Endothelial cell of umbilical vein (primary cell): ENCODE measurements at regions not wholly inside any gene's neighbourhood (a gene's known extent, or its start where the extent isn't known, plus 50 kb on each side); places are given as distances from the start of the nearest gene placed in this dataset.

Experiments
- BruUV-seq: library from RNA; stranded (reverse); fragments of 400-500 nt; replicated peaks from 2 replicates; lab custom pipeline; 2021; lab: Mats Ljungman, UMichigan
- CTCF ChIA-PET: fragments of 300-600, 350-600 bp; sonication (Branson Sonifier 250); formaldehyde crosslinking; loops from one replicate; lab custom pipeline; 2021; ENCODE audit warnings: antibody characterized with exemption, inconsistent platforms; lab: Charles Lee
- POLR2A ChIA-PET: fragments of 300-600, 350-600 bp; sonication (Branson Sonifier 250); formaldehyde crosslinking; loops from one replicate; lab custom pipeline; 2021; ENCODE audit warnings: antibody characterized with exemption, inconsistent platforms; lab: Charles Lee
- DNase-seq: peaks from one replicate; pipeline ENCODE4 v3.0.0-alpha.2; 2011; ENCODE audit warnings: low read depth, low spot score
- FAIRE-seq: peaks from 2 replicates; lab custom pipeline; 2011; peaks lifted over from hg19 to GRCh38; lab: Jason Lieb, UNC
- H2AFZ ChIP-seq: 2 replicates; pipeline ENCODE4 v1.6.0; 2012; ENCODE audit warnings: low read depth, low read length, control low read depth, inconsistent platforms
- H3K27ac ChIP-seq: 2 replicates; pipeline ENCODE4 v1.5.1; 2011; ENCODE audit warnings: low read depth, mild to moderate bottlenecking, control low read depth, low read length, moderate library complexity; ENCODE audit not compliant: insufficient read depth
- H3K27me3 ChIP-seq, 2 experiments: 2 replicates each; pipeline versions ENCODE4 v1.6.0 to v1.6.1; 2011; ENCODE audit warnings: low read length in 2 of 2, mixed read lengths in 1 of 2; ENCODE audit not compliant: control insufficient read depth in 2 of 2, insufficient read depth in 2 of 2
- H3K36me3 ChIP-seq, 2 experiments: 2 replicates in 1 of 2; 3 replicates in 1 of 2; pipeline ENCODE4 v1.5.1; 2011; ENCODE audit warnings: low read length in 2 of 2, mild to moderate bottlenecking in 1 of 2, moderate library complexity in 1 of 2; ENCODE audit not compliant: control insufficient read depth in 2 of 2, insufficient read depth in 2 of 2; ENCODE audit errors: extremely low read depth in 1 of 2
- H3K4me1 ChIP-seq: 3 replicates; pipeline ENCODE4 v1.5.1; 2011; ENCODE audit warnings: mild to moderate bottlenecking, low read length; ENCODE audit not compliant: control insufficient read depth, insufficient read depth; ENCODE audit errors: extremely low read depth
- H3K4me2 ChIP-seq: 2 replicates; pipeline ENCODE4 v1.6.1; 2011; ENCODE audit warnings: low read length, control low read depth, mixed read lengths; ENCODE audit not compliant: insufficient read depth
- H3K4me3 ChIP-seq, 3 experiments: fragments of 200-600 bp in 1 of 3; sonication (generic), shearing (Covaris generic) in 1 of 3; replicated peaks in 1 of 3; 2 replicates each; pipeline ENCODE4 v1.5.1; 2011 to 2016; ENCODE audit warnings: control low read depth in 3 of 3, low read length in 3 of 3, mild to moderate bottlenecking in 2 of 3, inconsistent platforms in 1 of 3, low read depth in 1 of 3, moderate library complexity in 1 of 3; ENCODE audit not compliant: insufficient read depth in 1 of 3
- H3K79me2 ChIP-seq: 2 replicates; pipeline ENCODE4 v1.6.0; 2012; ENCODE audit warnings: low read length, inconsistent platforms; ENCODE audit not compliant: control insufficient read depth, insufficient read depth
- H3K9ac ChIP-seq: replicated peaks from 2 replicates; pipeline ENCODE3; 2011; ENCODE audit warnings: low read length, control low read depth; ENCODE audit not compliant: insufficient read depth; ENCODE audit errors: extremely low read depth
- H3K9me1 ChIP-seq: replicated peaks from 3 replicates; pipeline ENCODE4 v1.6.0; 2011; ENCODE audit warnings: mild to moderate bottlenecking, low read length; ENCODE audit not compliant: control insufficient read depth, insufficient read depth; ENCODE audit errors: extremely low read depth
- H3K9me3 ChIP-seq: replicated peaks from 2 replicates; pipeline ENCODE4 v1.5.1; 2012; ENCODE audit warnings: low read length, inconsistent platforms; ENCODE audit not compliant: control insufficient read depth, insufficient read depth
- H4K20me1 ChIP-seq: replicated peaks from 2 replicates; pipeline ENCODE3; 2011; ENCODE audit warnings: mild to moderate bottlenecking, low read length; ENCODE audit not compliant: control insufficient read depth, insufficient read depth; ENCODE audit errors: extremely low read depth
- CTCF ChIP-seq, 2 donors: IDR thresholded peaks; 1 replicate in 1 of 2; 2 replicates in 1 of 2; pipeline ENCODE4 v1.5.1; 2011; ENCODE audit warnings: low read length in 2 of 2, mild to moderate bottlenecking in 2 of 2, moderate library complexity in 2 of 2, control low read depth in 1 of 2, inconsistent platforms in 1 of 2, low read depth in 1 of 2; ENCODE audit not compliant: insufficient read depth in 1 of 2; ENCODE audit errors: extremely low read depth in 1 of 2
- EZH2 ChIP-seq: IDR thresholded peaks from 2 replicates; pipeline ENCODE4 v1.6.1; 2012; ENCODE audit warnings: borderline replicate concordance, low read depth, mild to moderate bottlenecking, moderate library complexity, low read length, inconsistent platforms; ENCODE audit not compliant: severe bottlenecking
- FOS ChIP-seq: IDR thresholded peaks from 2 replicates; pipeline ENCODE4 v1.6.1; 2011; ENCODE audit warnings: mild to moderate bottlenecking, low read length, moderate library complexity, borderline replicate concordance; ENCODE audit not compliant: insufficient read depth
- GATA2 ChIP-seq: IDR thresholded peaks from 2 replicates; pipeline ENCODE4 v1.7.0; 2011; ENCODE audit warnings: low read depth, mild to moderate bottlenecking, moderate library complexity, mixed read lengths, low read length; ENCODE audit not compliant: insufficient read length, insufficient read depth
- JUN ChIP-seq: IDR thresholded peaks from 2 replicates; pipeline ENCODE4 v1.6.1; 2011; ENCODE audit warnings: borderline replicate concordance, low read depth; ENCODE audit not compliant: insufficient read length, insufficient read depth
- MAX ChIP-seq: IDR thresholded peaks from 2 replicates; pipeline ENCODE4 v1.6.1; 2011; ENCODE audit not compliant: insufficient read depth, insufficient read length
- MYC ChIP-seq: IDR thresholded peaks from one replicate; pipeline ENCODE4 v1.6.1; 2011; ENCODE audit warnings: mild to moderate bottlenecking, low read depth, low read length
- POLR2A ChIP-seq: IDR thresholded peaks from 2 replicates; pipeline ENCODE4 v1.6.1; 2012; ENCODE audit warnings: low read depth, mild to moderate bottlenecking, control low read depth, low read length
- POLR2AphosphoS5 ChIP-seq: IDR thresholded peaks from 2 replicates; pipeline ENCODE4 v1.6.1; 2012; ENCODE audit warnings: low read depth, mild to moderate bottlenecking, control low read depth, low read length, moderate library complexity; ENCODE audit not compliant: insufficient read depth
- dilution Hi-C: fragments of 300-500 bp; cut with MboI; formaldehyde crosslinking; loops from one replicate; pipeline ENCODE4 v1.15.0; 2019; ENCODE audit warnings: low sequenced_read_pairs; ENCODE audit not compliant: extremely low pct_ligation_motif_present
- intact Hi-C: fragments of 100-400 bp; cut with micrococcal nuclease; formaldehyde crosslinking; loops from one replicate; pipeline ENCODE4 v1.10.0; 2022

- POLR2A ChIA-PET = no interaction called here
- H2AFZ ChIP-seq = peak overlapping the region; percentile 62
- peak overlapping the region; percentile 84 for H3K27ac ChIP-seq
- no peaks in the 10 kb centered on the region for H4K20me1 ChIP-seq
- H3K27me3 ChIP-seq = no peaks in the 10 kb centered on the region
- no peaks in the 10 kb centered on the region for H3K36me3 ChIP-seq
- no TSS peak for BruUV-seq
- CTCF ChIA-PET = no interaction called here
- H3K9me1 ChIP-seq = no peaks in the 10 kb centered on the region
- H3K79me2 ChIP-seq = no peaks in the 10 kb centered on the region
- peak overlapping the region; percentile 38 for H3K4me2 ChIP-seq
- TF ChIP-seq FOS (no peak), POLR2AphosphoS5 (no peak), JUN (no peak), CTCF (IDR thresholded peaks at IDR 0.05; ENCODE audit: extremely low read depth in 1 of 2, insufficient read depth in 1 of 2, low read depth in 1 of 2, low read length in 2 of 2) (no peak), EZH2 (no peak), POLR2A (no peak), MAX (no peak), GATA2 (no peak), MYC (no peak)
- dilution Hi-C loops = no loop called here
- peaks cover 30% of the 10 kb centered on the region for H3K4me1 ChIP-seq
- H3K9ac ChIP-seq = no peak overlapping the region
- no peaks in the 10 kb centered on the region for H3K9me3 ChIP-seq
- peak; percentile 4 for FAIRE-seq
- intact Hi-C loops = loop anchor here (1.0 to 5.0 kb wide), 5 partner anchors 16 to 389 kb away; partner anchors contain the start of gene NR4A3
- no peak overlapping the region for H3K4me3 ChIP-seq
- no peak for DNase-seq
Observed at GRCh38 chr9:99433095-99433494, 211.0 kb downstream of the SEC61B start.
